ENCODE measurements at regions not wholly inside any gene's neighbourhood (a gene's known extent, or its start where the extent isn't known, plus 50 kb on each side); places are given as distances from the start of the nearest gene placed in this dataset.

DNA sequence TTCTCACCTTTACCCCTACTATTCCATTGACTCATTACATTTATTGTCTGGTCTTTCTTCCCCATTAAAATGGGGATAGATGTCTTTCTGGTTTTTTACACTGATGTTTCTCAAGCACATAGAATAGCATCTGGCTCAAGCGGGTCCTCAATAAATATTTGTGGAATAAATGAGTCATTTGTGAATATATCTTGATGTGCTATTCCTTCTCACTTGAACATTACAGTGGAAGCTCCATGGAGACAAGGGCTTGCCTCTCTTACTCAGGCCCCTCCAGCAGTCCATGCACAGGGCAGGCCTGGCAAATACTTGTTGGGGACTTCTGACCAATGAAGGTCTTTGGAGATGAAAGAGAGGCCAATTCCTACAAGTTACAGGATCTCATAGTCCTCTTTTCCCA, 151.7 kb upstream of the TAS2R1 start:
- Histone ChIP-seq H2BK15ac (ENCODE audit: low read depth, low read length) (peak overlapping the region; percentile 41; the same call in 2 of the 3 replicates), H3K4me1 (ENCODE audit: control insufficient read depth, insufficient read depth, low read length) (peaks cover 19% of the 10 kb centered on the region), H2BK5ac (ENCODE audit: low read depth, low read length, poor library complexity, severe bottlenecking) (peak overlapping the region; percentile 41), H2AK9ac (replicated peaks; ENCODE audit: low read depth, low read length, poor library complexity) (no peak overlapping the region), H2AK5ac (ENCODE audit: low read depth, low read length) (peak overlapping the region; percentile 87; the same call in 1 of the 2 replicates), H2AFZ (replicated peaks; ENCODE audit: low read length, poor library complexity) (peak overlapping the region; percentile 11), H3K23ac (ENCODE audit: low read depth, low read length) (peak overlapping the region; percentile 61; the same call in 1 of the 2 replicates), H4K20me1 (ENCODE audit: insufficient read depth, low read length) (no peaks in the 10 kb centered on the region), H3K4ac (ENCODE audit: low read depth, low read length) (peak overlapping the region; percentile 81), H3K79me1 (ENCODE audit: low read depth in 1 of 2, low read length in 2 of 2) (no peaks in the 10 kb centered on the region), H3K14ac (replicated peaks; ENCODE audit: low read depth, low read length) (peak overlapping the region; percentile 78), H3K18ac (ENCODE audit: low read depth, low read length) (peak overlapping the region; percentile 83), H3K56ac (ENCODE audit: extremely low read depth, insufficient read depth, low read length) (no peak overlapping the region), H3K4me2 (ENCODE audit: low read depth, low read length) (peak overlapping the region; percentile 35; the same call in 1 of the 2 replicates), H2BK20ac (ENCODE audit: low read depth, low read length) (peak overlapping the region; percentile 85), H4K91ac (ENCODE audit: insufficient read depth, low read depth, low read length) (peak overlapping the region; percentile 74), H4K5ac (ENCODE audit: low read depth, low read length) (peak overlapping the region; percentile 65), H3K9me1 (ENCODE audit: insufficient read depth, low read length) (peaks cover 7% of the 10 kb centered on the region), H4K8ac (ENCODE audit: low read depth in 2 of 2, low read length in 2 of 2) (peak overlapping the region in 1 of 2 experiments; percentile 54; a peak in 1 of 4 replicates), H2BK120ac (ENCODE audit: low read depth, low read length) (peak overlapping the region; percentile 90), H3K4me3 (ENCODE audit: insufficient read depth, low read depth, low read length) (no peak overlapping the region), H3K27me3 (ENCODE audit: control insufficient read depth, insufficient read depth, low read length) (no peaks in the 10 kb centered on the region), H3K9me3 (ENCODE audit: control insufficient read depth, insufficient read depth, low read length) (no peaks in the 10 kb centered on the region), H3K9ac (ENCODE audit: low read depth, low read length) (no peak overlapping the region), H3K27ac (ENCODE audit: insufficient read depth, low read length) (peak overlapping the region; percentile 69; the same call in 1 of the 2 replicates), H3K36me3 (ENCODE audit: control insufficient read depth, insufficient read depth, low read length) (no peaks in the 10 kb centered on the region)
- DNase-seq (peak; percentile 85), ATAC-seq (ENCODE audit: low read depth) (peak; percentile 85)
- intact Hi-C loops (cut with micrococcal nuclease) (loop anchor here (5.0 kb wide), 1 partner anchor 235 kb away; the partner anchor contains the start of gene SEMA5A), in situ Hi-C loops (cut with MboI; ENCODE audit: low sequenced_read_pairs) (no loop called here), dilution Hi-C loops (cut with HindIII; ENCODE audit: low sequenced_read_pairs, unreplicated experiment) (no loop called here)
- CTCF ChIA-PET: no interaction called here
- no TSS peak for BruUV-seq (replicated peaks)
- POLR2A ChIA-PET (ENCODE audit: unreplicated experiment): interaction anchor here (0.5 kb wide), 1 partner anchor 12 kb away, joined by 3 read pairs; no protein-coding TSS in a partner anchor
- WGBS, 2 experiments (ENCODE audit: extremely low coverage in 2 of 2, insufficient read length in 1 of 2): no CpG with 5 or more reads among the region's 1 CpG
- TF ChIP-seq BHLHE40 (IDR thresholded peaks at IDR 0.05; ENCODE audit: low read depth, low read length): no peak
- peak; percentile 40; the same call in 1 of the 2 replicates for TF ChIP-seq FOS (IDR thresholded peaks at IDR 0.05; ENCODE audit: low read depth, low read length)
- no peak for TF ChIP-seq MAFK (IDR thresholded peaks at IDR 0.05; ENCODE audit: low read depth, low read length)

All from IMR-90 (cell line).